NOMO-1 treated with dmso at 0.1 percent for 144 hours (cell line): ENCODE measurements at regions not wholly inside any gene's neighbourhood (a gene's known extent, or its start where the extent isn't known, plus 50 kb on each side); places are given as distances from the start of the nearest gene placed in this dataset.
"Not testable (repeated sequence)": the region's sequence is repeated elsewhere in the genome, so short reads cannot be mapped to it uniquely, and the experiment has no call there.

Experiments used
- DNase-seq: peaks from one replicate; lab custom pipeline; 2025; ENCODE audit not compliant: unreplicated experiment; lab: John Stamatoyannopoulos, UW

DNA sequence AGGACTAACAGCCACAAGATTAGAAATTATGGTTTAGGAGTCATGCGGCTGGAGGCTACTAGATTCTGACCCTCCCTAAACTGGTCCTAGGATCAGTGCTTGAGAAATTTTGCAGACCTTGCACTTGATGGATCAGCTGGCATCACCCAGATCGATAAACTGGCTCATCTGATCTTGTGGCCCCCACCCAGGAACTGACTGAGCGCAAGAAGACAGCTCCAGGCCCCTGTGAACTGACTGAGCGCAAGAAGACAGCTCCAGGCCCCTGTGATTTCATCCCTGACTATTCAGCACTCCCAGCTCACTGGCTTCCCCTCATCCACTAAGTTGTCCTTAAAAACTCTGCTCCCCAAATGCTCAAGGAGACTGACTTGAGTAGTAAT, 67.8 kb downstream of the MRPL36 start:
- not testable (repeated sequence) for DNase-seq

DNA sequence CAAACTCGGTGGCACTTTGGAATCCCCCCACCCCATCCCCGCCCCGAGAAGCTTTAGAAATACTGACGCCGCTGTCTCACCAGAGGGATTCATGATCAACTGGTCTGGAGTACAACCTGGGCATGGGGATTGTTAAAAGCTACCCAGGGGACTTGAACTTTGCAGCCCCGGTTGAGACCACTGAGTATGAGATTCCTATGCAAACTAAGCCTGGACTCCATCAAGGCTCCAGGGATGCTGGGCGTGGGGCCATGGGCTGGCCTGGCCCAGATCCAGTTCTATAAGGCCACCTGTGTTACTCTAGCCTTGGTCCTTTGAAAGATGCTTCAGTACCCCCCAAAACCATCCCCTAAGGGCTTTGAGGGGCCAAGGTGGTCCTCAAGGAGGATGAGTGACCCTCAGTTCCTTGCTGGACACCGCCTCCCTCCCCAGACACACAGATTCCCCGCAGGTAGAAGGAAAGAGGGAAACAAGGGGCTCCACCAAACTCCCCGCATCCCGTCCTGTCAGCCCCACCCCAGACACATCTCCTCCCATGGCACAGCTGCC, 68.5 kb downstream of the MRPL36 start:
- DNase-seq = no peak

- no peak for DNase-seq
Observed at GRCh38 chr5:1730487-1730847, 69.2 kb downstream of the MRPL36 start.

GRCh38 chr5:1729641-1730486, 69.8 kb downstream of the MRPL36 start:
- DNase-seq = no peak

DNA sequence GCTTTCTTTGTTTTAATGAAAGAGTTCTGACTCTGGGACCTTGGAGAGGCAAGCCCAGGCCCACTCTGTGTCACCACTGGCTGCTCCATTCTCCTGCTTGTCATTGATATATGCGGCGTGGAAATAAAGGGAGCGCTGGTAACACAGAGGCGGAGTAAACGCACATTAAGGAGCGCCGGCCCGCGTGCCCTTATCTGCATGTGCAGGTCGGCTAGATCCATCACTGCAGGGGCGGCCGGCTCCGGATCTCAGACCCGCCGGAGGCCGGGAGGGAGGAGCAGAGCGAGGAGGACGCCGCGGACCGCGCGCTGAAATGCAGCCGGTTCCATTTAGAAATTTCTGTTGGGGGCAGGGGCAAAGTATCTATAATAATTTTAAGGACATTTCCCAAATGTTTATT, 70.8 kb downstream of the MRPL36 start:
- DNase-seq = no peak

DNA sequence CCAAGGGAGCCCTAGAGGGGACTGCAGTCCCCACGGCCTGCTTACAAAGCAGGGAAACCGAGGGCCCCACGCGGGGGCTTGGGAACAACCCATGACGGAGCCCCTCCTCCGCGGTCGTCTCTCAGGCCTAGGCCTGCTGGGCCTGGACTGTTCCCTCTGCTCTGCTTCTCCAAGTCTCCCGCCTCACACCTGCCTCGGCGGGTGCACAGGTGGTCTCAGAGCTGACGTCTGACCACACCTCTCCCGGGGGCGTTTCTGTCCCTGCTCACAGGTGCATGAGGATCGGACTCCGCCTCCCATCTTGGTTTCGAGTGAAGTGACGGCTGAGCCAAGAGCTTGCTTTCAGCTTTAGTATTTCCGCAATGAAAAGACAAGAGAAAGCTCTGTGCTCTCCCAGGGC, 72.1 kb downstream of the MRPL36 start:
- DNase-seq = no peak

- no peak for DNase-seq
Observed at GRCh38 chr5:1726956-1727355, 72.7 kb downstream of the MRPL36 start.

DNA sequence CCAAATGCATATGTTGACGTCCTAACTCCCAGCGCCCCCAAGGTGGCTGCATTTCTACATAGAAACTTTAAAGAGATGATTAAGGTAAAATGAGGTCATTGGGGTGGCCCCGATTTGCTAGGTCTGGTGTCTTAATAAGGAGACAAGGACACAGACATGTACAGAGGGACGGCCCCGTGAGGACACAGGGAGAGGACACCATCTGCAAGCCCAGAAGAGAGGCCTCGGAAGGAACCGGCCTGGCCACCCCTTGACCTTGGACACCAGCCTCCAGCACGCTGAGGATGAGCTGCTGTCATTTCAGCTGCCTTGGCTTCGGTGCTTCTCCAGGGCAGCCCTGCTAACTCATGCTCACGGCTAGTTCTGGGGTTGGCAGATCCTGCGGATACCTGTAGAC, 73.2 kb downstream of the MRPL36 start:
- DNase-seq = no peak

- DNase-seq = no peak
Observed at GRCh38 chr5:1725641-1726468, 73.8 kb downstream of the MRPL36 start.

DNA sequence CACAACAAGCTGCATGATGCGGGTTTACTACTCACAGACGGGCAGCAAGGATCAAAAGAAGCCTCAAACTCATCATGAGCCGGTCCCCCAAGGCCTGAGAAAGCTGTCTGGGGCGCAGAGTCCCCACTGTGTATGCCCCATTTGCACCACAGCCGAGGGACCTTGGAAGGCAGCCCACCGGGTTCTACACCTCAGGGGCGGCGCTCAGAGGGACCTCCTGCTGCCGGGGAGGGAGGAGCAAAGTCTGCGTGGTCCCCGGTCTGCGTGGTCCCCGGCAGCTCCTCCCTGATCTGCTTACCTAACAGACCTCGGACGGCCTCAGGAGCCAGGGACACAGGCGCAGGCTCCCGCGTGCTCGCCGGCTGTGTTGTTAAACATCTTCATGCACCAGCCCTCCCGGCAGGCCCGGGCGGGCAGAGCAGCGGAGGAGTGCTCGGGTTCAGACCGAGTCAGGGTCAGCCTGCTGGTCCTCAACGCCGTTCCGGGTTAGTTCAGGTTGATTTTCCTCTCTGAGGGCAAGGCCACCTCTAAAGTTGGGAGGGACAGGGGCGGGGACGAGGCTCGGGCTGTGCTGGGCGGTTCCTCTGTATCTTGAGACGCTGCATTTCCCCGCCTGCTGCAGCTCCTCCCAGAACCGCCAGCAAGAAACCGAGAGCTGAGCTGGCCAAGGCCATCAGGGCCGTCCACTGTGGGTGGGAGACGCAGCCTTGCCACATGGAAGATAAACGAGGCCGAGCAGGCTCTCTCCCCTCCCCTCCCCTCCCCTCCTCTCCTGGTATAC, 74.6 kb downstream of the MRPL36 start:
- no peak for DNase-seq

- DNase-seq = no peak
Observed at GRCh38 chr5:1723957-1724821, 75.4 kb downstream of the MRPL36 start.

DNA sequence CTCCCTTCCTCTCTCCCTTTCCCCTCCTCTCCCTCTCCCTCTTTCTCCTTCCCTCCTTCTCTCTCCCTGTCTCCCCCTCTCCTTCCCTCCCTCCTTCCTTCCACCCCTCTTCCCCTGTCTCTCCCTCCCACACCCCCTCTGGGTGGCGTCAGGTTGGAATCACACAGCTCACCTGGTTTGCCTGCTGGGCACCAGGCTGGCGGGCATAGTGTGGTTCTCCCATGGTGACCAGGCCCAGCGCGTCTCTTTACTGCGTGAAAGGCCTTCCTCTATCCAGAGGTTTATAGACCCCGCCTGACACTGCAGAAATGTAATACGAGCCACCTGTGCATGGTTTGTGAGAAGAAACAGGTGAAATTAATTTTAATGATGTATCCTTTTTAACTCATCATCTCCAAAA, 76.2 kb downstream of the MRPL36 start:
- DNase-seq = no peak

- DNase-seq = no peak
Observed at GRCh38 chr5:1722877-1723276, 76.8 kb downstream of the MRPL36 start.

GRCh38 chr5:1720396-1721110, 79.1 kb downstream of the MRPL36 start:
- DNase-seq = no peak

GRCh38 chr5:1719860-1720259, 79.8 kb downstream of the MRPL36 start:
- DNase-seq = no peak

- no peak for DNase-seq
Observed at GRCh38 chr5:1718669-1719068, 81.0 kb downstream of the MRPL36 start.

DNA sequence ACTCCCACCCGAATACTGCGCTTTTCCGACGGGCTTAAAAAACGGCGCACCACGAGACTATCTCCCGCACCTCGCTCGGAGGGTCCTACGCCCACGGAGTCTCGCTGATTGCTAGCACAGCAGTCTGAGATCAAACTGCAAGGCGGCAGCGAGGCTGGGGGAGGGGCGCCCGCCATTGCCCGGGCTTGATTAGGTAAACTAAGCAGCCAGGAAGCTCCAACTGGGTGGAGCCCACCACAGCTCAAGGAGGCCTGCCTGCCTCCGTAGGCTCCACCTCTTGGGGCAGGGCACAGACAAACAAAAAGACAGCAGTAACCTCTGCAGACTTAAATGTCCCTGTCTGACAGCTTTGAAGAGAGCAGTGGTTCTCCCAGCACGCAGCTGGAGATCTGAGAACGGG, 89.5 kb downstream of the MRPL36 start:
- DNase-seq = not testable (repeated sequence)

- DNase-seq = no peak
Observed at GRCh38 chr5:1709171-1709803, 90.3 kb downstream of the MRPL36 start.

GRCh38 chr5:1708592-1709141, 91.0 kb downstream of the MRPL36 start:
- DNase-seq = no peak
